NCI-H1417 treated with DMSO at 0.1 percent for 48 hours (cell line): ENCODE measurements at regions not wholly inside any gene's neighbourhood (a gene's known extent, or its start where the extent isn't known, plus 50 kb on each side); places are given as distances from the start of the nearest gene placed in this dataset.

ENCODE experiments used
- DNase-seq: peaks from one replicate; lab custom pipeline; 2025; lab: John Stamatoyannopoulos, UW

DNA sequence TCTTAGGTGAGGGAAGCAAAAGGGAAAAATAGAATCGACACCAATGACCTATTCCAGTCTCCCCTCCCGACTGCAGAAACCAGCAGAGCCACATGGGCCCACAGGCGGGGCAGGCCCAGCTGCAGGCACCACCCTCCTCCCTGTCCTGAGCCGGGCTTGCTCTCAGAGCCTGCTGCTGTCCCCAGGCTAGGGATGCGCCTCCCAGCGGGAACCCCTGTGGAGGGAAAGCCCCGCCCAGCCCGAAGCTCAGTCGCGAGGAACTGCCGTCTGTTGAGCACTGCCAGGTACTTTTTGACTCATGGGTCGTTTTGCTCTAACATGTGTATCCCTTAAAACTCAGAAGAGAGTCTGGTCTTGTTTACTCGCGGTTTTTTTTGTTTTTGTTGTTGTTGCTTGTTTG is 124.5 kb upstream of the RET start:
- DNase-seq: no peak

GRCh38 chr10:42952931-42953683 is 123.8 kb upstream of the RET start:
- no peak for DNase-seq

GRCh38 chr10:42953684-42954674 is 122.9 kb upstream of the RET start:
- DNase-seq: no peak

DNA sequence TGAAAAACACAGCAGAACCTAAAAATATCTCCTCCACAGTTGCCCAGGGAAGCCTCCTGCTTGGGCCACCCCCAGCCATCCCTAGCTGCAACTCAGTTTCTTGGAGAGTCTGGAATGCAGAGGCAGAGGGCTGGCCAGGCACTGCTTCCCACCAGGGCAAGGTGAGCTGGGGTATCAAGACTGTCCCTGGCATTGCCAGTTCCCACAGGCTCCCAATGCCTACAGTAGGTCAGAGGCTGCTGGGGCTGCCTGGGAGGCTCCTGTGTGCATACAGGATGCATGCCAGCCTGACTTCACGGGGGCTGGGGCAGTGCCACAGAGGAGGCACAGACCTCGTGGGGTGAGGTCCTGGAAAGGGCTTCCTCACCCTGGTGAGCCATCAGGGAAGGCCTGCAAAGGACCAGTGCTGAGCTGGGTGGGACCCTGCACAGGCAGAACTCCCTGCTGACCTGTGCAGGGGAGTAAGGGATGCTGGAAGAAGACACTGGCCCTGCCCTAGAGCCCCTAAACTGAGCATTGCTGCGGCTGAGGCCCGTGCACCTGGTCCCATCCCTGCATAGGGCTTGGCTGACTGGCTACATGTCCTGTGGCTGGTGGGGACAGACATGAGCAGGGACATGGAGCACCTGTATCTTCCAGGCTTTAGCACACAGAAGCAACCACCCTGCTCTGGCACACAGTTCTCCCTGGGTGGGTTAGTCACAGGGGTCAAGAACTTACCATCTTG is 121.9 kb upstream of the RET start:
- DNase-seq: no peak

DNA sequence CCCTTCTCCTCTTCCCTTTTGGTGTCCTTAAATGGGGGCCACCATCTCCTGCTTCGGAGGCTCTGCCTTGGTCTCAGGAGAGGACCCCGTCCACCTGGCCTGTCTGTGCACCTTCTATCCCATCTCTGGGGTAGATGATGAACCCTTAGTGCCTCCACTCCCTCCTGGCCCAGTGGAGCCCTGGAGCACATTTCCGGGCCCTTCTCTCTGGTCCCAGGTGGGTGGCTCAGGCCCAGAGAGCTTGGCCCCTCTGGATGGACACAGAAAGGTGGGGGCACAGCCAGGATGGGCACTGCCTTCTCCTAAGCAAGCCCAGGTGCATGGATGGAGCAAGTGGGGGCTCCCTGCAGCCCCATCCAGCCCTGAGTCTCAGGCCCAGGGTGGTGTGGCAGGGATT is 121.4 kb upstream of the RET start:
- no peak for DNase-seq

DNA sequence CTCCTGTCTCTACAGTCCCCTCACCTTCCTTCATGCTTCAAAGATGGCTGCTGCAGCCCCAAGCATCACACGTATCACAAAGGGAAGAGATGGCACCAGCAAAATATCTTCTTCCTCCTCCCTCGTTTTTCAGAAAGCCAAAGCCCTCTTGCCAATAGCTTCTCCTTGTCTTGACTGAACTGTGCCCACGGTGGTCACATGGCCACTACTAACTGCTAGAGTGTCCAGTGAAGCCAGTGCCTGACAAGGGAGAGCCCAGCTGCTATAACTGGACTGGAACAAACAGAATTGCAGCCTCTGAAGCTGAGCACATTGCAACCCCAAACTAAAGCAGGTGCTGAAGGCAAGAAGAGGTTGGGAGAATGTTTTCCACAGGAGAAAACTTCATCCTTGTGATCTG is 120.8 kb upstream of the RET start:
- no peak for DNase-seq

DNA sequence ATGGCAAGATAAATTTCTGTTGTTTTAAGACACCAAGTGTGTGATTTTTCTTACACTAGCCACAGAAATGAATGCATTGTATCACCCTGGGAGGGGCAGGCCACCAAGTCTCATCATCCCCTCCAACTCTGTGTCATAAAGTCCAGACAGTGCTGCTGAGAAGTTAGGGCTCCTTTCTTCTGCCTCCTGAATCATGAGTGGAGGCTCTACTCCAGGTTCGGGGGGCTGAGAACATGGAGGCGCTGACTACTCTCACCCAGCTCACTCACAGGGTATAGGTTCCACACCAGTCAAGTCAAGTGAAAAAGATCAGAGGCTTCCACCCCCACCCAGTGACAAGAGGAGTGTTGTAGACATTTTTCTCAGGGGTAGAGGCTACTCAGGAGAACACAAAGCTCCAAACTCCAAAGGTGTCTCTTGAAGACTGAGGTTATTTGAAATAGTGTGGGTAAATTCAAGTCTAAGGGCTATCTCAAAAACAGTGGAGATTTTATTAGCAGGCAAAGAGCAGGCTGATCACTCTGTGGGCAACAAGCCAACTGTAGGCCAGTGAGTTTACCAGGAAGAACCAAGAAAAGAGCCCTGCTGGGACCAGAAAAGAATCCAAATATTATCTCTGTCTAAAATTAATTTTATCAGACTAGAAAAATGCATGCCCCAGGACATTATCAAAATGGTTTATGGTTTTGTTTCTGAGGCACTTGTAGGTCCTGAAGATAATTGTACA is 118.6 kb upstream of the RET start:
- no peak for DNase-seq

GRCh38 chr10:42959833-42960232 is 117.0 kb upstream of the RET start:
- DNase-seq: no peak

- no peak for DNase-seq
Measured at GRCh38 chr10:42960491-42960990, 116.3 kb upstream of the RET start.

GRCh38 chr10:42960991-42961795 is 115.7 kb upstream of the RET start:
- no peak for DNase-seq

DNA sequence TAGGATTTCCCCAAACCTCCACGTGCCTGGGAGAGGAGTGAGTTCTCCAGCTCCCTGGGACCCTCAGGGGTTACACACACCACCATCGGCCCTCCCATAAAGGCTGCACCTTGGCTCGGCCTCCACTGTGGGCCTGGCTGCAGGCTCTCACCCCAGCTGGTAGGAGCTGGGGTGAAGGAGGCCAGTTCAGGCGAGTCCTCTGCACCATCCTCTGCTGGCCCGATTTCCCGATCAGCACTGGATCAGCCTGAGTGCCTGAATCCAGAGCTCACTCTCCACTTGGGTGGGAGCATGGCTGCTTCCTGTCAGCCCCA is 115.1 kb upstream of the RET start:
- DNase-seq: no peak

- DNase-seq: no peak
Measured at GRCh38 chr10:42962110-42962901, 114.6 kb upstream of the RET start.

- DNase-seq: no peak
Measured at GRCh38 chr10:42962902-42963231, 114.0 kb upstream of the RET start.

- no peak for DNase-seq
Measured at GRCh38 chr10:42963312-42963711, 113.6 kb upstream of the RET start.

GRCh38 chr10:42969147-42969546 is 107.7 kb upstream of the RET start:
- no peak for DNase-seq

DNA sequence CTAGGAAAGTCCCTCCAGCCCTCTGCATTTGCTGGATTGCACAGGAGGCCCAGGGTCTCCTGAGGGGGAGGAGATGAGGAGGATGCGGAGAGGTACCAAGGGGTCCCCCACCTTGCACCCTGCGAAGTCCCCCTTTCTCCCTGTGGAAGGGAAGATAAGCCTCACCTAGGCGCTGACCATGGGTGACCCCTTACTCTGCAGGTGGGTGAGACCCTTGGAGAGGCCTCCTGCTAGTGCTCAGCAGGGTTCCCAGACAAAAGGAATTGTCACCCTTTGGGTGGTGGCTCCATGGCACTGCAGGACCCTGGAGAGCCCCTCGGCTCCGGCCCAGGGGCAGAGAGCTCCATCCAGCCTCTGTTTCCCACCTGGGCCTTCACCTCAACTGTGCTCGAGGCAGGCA is 107.0 kb upstream of the RET start:
- no peak for DNase-seq

DNA sequence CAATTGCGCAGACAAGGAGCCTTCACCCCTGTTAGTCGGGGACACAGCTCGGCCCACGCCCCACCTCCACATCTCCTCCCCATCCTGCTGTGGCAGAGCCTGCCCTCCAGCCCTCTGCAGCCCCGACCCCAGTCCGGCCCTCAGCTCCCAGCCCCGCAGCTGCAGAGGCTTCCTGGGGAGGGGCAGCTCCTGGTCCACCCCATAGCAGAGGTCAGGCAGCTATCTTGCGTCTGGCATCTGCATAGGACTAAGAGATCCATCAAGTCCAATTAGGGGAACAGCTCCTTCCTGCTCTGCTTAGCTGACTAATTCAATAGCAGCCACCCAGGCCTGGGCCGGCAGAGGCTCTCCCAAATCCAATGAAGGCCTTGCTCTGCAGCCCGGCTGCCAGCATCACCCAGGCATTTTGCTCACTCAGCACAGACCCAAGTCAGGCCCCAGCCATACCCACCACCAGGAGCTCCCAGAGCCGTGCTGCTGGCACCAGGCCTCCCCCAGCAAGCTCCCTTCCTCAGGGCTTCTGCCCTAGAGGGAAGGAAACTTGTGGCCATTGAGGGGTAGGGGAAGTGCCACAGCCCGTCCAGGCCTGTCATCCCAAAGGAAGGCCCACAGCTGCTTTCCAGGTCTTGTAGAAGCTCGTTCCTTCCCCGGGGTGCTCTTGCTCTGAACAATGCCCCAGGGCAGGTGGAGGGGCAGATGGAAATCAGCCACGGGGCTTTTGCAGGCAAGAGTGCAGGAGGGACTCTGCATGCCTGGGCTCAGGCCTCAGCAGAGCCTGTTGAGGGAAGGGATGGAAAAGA is 106.2 kb upstream of the RET start:
- DNase-seq: no peak

DNA sequence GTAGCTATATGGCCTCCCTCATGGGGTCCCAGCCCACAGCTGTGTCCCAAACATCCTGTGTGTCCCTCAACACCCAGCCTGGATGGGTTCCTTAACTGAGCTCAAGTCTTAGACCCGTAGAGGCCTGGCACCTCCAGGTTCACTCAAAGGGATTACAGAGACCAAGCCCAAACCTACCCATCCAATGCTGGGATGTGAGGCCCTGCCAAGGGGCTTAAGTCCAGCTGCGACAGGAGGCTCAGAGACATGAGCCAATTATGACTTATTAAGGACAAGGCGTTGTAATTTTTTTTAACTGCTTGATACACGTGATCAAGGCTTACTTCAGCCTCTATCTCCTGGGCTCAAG is 105.6 kb upstream of the RET start:
- no peak for DNase-seq

- DNase-seq: no peak
Measured at GRCh38 chr10:42972946-42973345, 103.9 kb upstream of the RET start.

- no peak for DNase-seq
Measured at GRCh38 chr10:42973411-42973810, 103.5 kb upstream of the RET start.
